ENCODE measurements at regions not wholly inside any gene's neighbourhood (a gene's known extent, or its start where the extent isn't known, plus 50 kb on each side); places are given as distances from the start of the nearest gene placed in this dataset.
A peak's percentile ranks its signal among the peaks of the same experiment; 100 is the strongest.

GRCh38 chr4:13248621-13249298 is 235.4 kb downstream of the RAB28 start:
- Histone ChIP-seq H3K36me3 (no peaks in the 10 kb centered on the region), H3K27me3 (no peaks in the 10 kb centered on the region), H3K27ac (no peak overlapping the region), H3K4me1 (no peaks in the 10 kb centered on the region), H3K4me3 (no peak overlapping the region), H3K9me3 (peaks cover 0 to 36% (median 23%) of the 10 kb centered on the region in 12 donors)
- TF ChIP-seq CTCF (IDR thresholded peaks at IDR 0.05) = peak in 5 of 12 donors; percentile 10 to 37 (median 29)
- TF ChIP-seq POLR2A (IDR thresholded peaks at IDR 0.05) = no peak
- ATAC-seq (no peak), DNase-seq (no peak)
- intact Hi-C loops (cut with DNase I) = no loop called here
- WGBS, 4 donors = 41 to 55% (median 45%) methylated on average over 2 of the region's 2 CpGs

GRCh38 chr4:13246107-13246506 is 238.0 kb downstream of the RAB28 start:
- DNase-seq (no peak), ATAC-seq (no peak)
- Histone ChIP-seq H3K27ac (no peak overlapping the region), H3K4me1 (no peaks in the 10 kb centered on the region), H3K36me3 (no peaks in the 10 kb centered on the region), H3K4me3 (no peak overlapping the region), H3K9me3 (peaks cover 0 to 36% (median 23%) of the 10 kb centered on the region in 12 donors), H3K27me3 (no peaks in the 10 kb centered on the region)
- no peak for TF ChIP-seq CTCF (IDR thresholded peaks at IDR 0.05)
- intact Hi-C loops (cut with DNase I) = no loop called here
- 90 to 100% (median 97%) methylated on average over 1 of the region's 1 CpG for WGBS, 4 donors

- no peak overlapping the region for H3K4me3 ChIP-seq
- no peaks in the 10 kb centered on the region for H3K36me3 ChIP-seq
- TF ChIP-seq CTCF (IDR thresholded peaks at IDR 0.05) (no peak), POLR2A (IDR thresholded peaks at IDR 0.05) (no peak)
- H3K4me1 ChIP-seq = no peaks in the 10 kb centered on the region
- intact Hi-C loops (cut with DNase I) = no loop called here
- no peaks in the 10 kb centered on the region for H3K27me3 ChIP-seq
- H3K27ac ChIP-seq = no peak overlapping the region
- H3K9me3 ChIP-seq = peaks cover 0 to 36% (median 23%) of the 10 kb centered on the region in 12 donors
- ATAC-seq (no peak), DNase-seq (no peak)
- WGBS, 4 donors = 32 to 48% (median 43%) methylated on average over 2 of the region's 2 CpGs
Observed at GRCh38 chr4:13244444-13244843, 239.7 kb downstream of the RAB28 start.

DNA sequence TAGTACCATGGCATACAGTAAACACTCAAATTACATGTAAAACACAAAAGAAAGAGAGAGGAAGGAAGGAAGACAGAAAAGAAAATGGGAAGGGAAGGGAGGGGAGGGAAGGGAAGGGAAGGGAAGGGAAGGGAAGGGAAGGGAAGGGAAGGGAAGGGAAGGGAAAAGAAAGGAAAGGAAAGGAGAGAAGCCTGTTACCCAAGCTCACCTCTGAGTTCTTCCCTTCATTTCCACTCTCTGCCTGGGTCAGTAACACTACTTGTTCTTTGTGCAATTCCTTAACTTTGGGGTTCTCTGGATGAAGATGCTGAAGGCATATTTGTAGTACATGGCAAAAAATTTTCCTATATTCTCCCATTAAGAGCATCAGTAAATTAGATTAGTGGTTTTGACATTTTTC is 241.0 kb downstream of the RAB28 start:
- TF ChIP-seq POLR2A (IDR thresholded peaks at IDR 0.05) = no peak
- TF ChIP-seq CTCF (IDR thresholded peaks at IDR 0.05) = no peak
- H3K4me3 ChIP-seq = no peak overlapping the region
- H3K27me3 ChIP-seq = no peaks in the 10 kb centered on the region
- DNase-seq = no peak
- no peak overlapping the region for H3K27ac ChIP-seq
- H3K36me3 ChIP-seq = no peaks in the 10 kb centered on the region
- intact Hi-C loops (cut with DNase I) = no loop called here
- no peak for ATAC-seq
- peaks cover 0 to 31% (median 18%) of the 10 kb centered on the region in 12 donors for H3K9me3 ChIP-seq
- H3K4me1 ChIP-seq = no peaks in the 10 kb centered on the region

All from heart left ventricle (tissue), 16 donors.